B cell (primary cell): ENCODE measurements at regions not wholly inside any gene's neighbourhood (a gene's known extent, or its start where the extent isn't known, plus 50 kb on each side); places are given as distances from the start of the nearest gene placed in this dataset. TPM values are rescaled to one million over a fixed set of nuclear protein-coding genes. Genes with fewer than 3 reads are reported as not detected.

Experiments used
- ATAC-seq: fragments of 200-7000 bp; cut with Tn5 transposase; one replicate; pipeline ENCODE4 v1.10.0; 2021; ENCODE audit warnings: low read depth, mild to moderate bottlenecking, moderate number of reproducible peaks, moderate library complexity
- CTCF ChIA-PET: fragments of 350-600 bp; sonication (Branson Sonifier 250); formaldehyde crosslinking; loops from one replicate; lab custom pipeline; 2021; ENCODE audit warnings: antibody characterized with exemption, inconsistent platforms; lab: Charles Lee
- POLR2A ChIA-PET: fragments of 350-600 bp; sonication (Branson Sonifier 250); formaldehyde crosslinking; loops from one replicate; lab custom pipeline; 2021; ENCODE audit warnings: antibody characterized with exemption; lab: Charles Lee
- DNase-seq: peaks from one replicate; pipeline ENCODE4 v3.0.0; 2013
- H2AFZ ChIP-seq: 2 replicates; pipeline ENCODE4 v1.6.1; 2012; ENCODE audit warnings: mild to moderate bottlenecking, low read depth, low read length; ENCODE audit not compliant: insufficient read depth, poor library complexity, severe bottlenecking
- H3K27ac ChIP-seq, 2 donors: 1 replicate in 1 of 2; 2 replicates in 1 of 2; pipeline ENCODE4 v1.5.1; 2012 to 2013; ENCODE audit warnings: low read length in 2 of 2, mild to moderate bottlenecking in 2 of 2, moderate library complexity in 1 of 2
- H3K27me3 ChIP-seq, 4 experiments: fragments of 200-600 bp in 1 of 4; sonication (generic) in 1 of 4; replicated peaks in 1 of 4; 1 replicate in 2 of 4; 2 replicates in 2 of 4; pipeline versions ENCODE4 v1.6.1 to v1.7.0; 2013 to 2016; ENCODE audit warnings: low read length in 3 of 4, mild to moderate bottlenecking in 2 of 4, mixed read lengths in 1 of 4, moderate library complexity in 1 of 4; ENCODE audit not compliant: insufficient read depth in 4 of 4, control insufficient read depth in 3 of 4; ENCODE audit errors: control extremely low read depth in 1 of 4
- H3K36me3 ChIP-seq, 2 experiments: replicated peaks in 1 of 2; 1 replicate in 1 of 2; 2 replicates in 1 of 2; pipeline versions ENCODE4 v1.6.1 to v1.7.1; 2013; ENCODE audit warnings: low read length in 1 of 2; ENCODE audit not compliant: insufficient read depth in 2 of 2, control insufficient read depth in 1 of 2; ENCODE audit errors: control extremely low read depth in 1 of 2, extremely low read depth in 1 of 2
- H3K4me1 ChIP-seq, 2 donors: fragments of 200-600 bp in 1 of 2; sonication (generic) in 1 of 2; 1 replicate in 1 of 2; 2 replicates in 1 of 2; pipeline versions ENCODE4 v1.5.1 to v1.6.1; 2013 to 2017; ENCODE audit warnings: low read length in 2 of 2; ENCODE audit not compliant: control insufficient read depth in 2 of 2, insufficient read depth in 2 of 2
- H3K4me2 ChIP-seq: replicated peaks from 2 replicates; pipeline ENCODE3; 2012; ENCODE audit warnings: mild to moderate bottlenecking, low read depth, low read length; ENCODE audit not compliant: poor library complexity, severe bottlenecking
- H3K4me3 ChIP-seq, 5 experiments: fragments of 200-600 bp in 1 of 5; sonication (generic) in 1 of 5; 1 replicate in 3 of 5; 2 replicates in 2 of 5; pipeline versions ENCODE4 v1.5.1 to v1.7.0; 2011 to 2016; ENCODE audit warnings: low read length in 4 of 5, mild to moderate bottlenecking in 4 of 5, low read depth in 2 of 5, control low read depth in 1 of 5, moderate library complexity in 1 of 5; ENCODE audit not compliant: insufficient read depth in 1 of 5; ENCODE audit errors: control extremely low read depth in 1 of 5, extremely low read depth in 1 of 5
- H3K79me2 ChIP-seq: fragments of 200-600 bp; sonication (generic); one replicate; pipeline ENCODE4 v1.6.0; 2016; ENCODE audit warnings: low read length; ENCODE audit not compliant: control insufficient read depth, insufficient read depth
- H3K9ac ChIP-seq: fragments of 200-600 bp; sonication (generic); 2 replicates; pipeline ENCODE4 v1.6.1; 2017; ENCODE audit warnings: mild to moderate bottlenecking, low read length, moderate library complexity
- H3K9me3 ChIP-seq, 3 donors: one replicate each; pipeline versions ENCODE4 v1.6.1 to v1.7.1; 2013; ENCODE audit warnings: low read length in 2 of 3; ENCODE audit not compliant: control insufficient read depth in 2 of 3, insufficient read depth in 1 of 3; ENCODE audit errors: control extremely low read depth in 1 of 3
- H4K20me1 ChIP-seq: 2 replicates; pipeline ENCODE4 v1.6.0; 2012; ENCODE audit warnings: mild to moderate bottlenecking, low read length; ENCODE audit not compliant: insufficient read depth, control insufficient read depth, poor library complexity, severe bottlenecking
- H3K27ac Mint-ChIP-seq: one replicate; pipeline ENCODE4 v1.8.0; 2021; ENCODE audit warnings: mixed read lengths
- H3K27me3 Mint-ChIP-seq: one replicate; pipeline ENCODE4 v1.8.0; 2021; ENCODE audit warnings: mixed read lengths
- H3K4me1 Mint-ChIP-seq: one replicate; pipeline ENCODE4 v1.8.0; 2021; ENCODE audit warnings: mixed read lengths
- H3K4me3 Mint-ChIP-seq: one replicate; pipeline ENCODE4 v1.8.0; 2021; ENCODE audit warnings: mixed read lengths
- H3K9me3 Mint-ChIP-seq: one replicate; pipeline ENCODE4 v1.8.0; 2022; ENCODE audit warnings: mixed read lengths; ENCODE audit not compliant: insufficient read depth
- EZH2 ChIP-seq: IDR thresholded peaks from 2 replicates; pipeline ENCODE4 v1.6.1; 2012; ENCODE audit warnings: borderline replicate concordance, low read depth, mild to moderate bottlenecking, moderate library complexity, low read length; ENCODE audit not compliant: insufficient read depth, poor library complexity, severe bottlenecking
- WGBS: methylation state at CpG from one replicate; pipeline ENCODE4 v1.1.5; 2013; ENCODE audit warnings: missing lambda C conversion rate; ENCODE audit not compliant: insufficient coverage; 5-methylcytosine and 5-hydroxymethylcytosine counted together
- intact Hi-C: fragments of 100-400 bp; cut with micrococcal nuclease; formaldehyde crosslinking; loops from one replicate; pipeline ENCODE4 v1.10.0; 2022
- small RNA-seq: library from RNA; depleted of rRNA; stranded (forward); fragments of <200 nt; gene quantifications from one replicate; pipeline ENCODE3, GENCODE V24; 2012; ENCODE audit warnings: low replicate concordance, low read depth; ENCODE audit not compliant: insufficient read length
- TF ChIP-seq, protein P1 (sequence below): fragments of 200-600 bp; IDR thresholded peaks from one replicate; pipeline ENCODE4 v1.8.0; 2022; ENCODE audit warnings: antibody characterized with exemption, mild to moderate bottlenecking

GRCh38 chr15:87080547-87080946, 1000.9 kb downstream of the AGBL1 start:
- Histone ChIP-seq H3K27ac (no peak overlapping the region), H3K27me3 (no peaks in the 10 kb centered on the region), H3K9ac (no peak overlapping the region), H3K4me3 (no peak overlapping the region), H2AFZ (no peak overlapping the region), H3K79me2 (no peaks in the 10 kb centered on the region), H4K20me1 (no peaks in the 10 kb centered on the region), H3K4me1 (no peaks in the 10 kb centered on the region), H3K4me2 (no peak overlapping the region), H3K9me3 (no peaks in the 10 kb centered on the region), H3K36me3 (no peaks in the 10 kb centered on the region)
- ChIA-PET POLR2A (no interaction called here), CTCF (no interaction called here)
- ATAC-seq (no peak), DNase-seq (no peak)
- Mint-ChIP-seq H3K9me3 (peaks cover 8% of the 10 kb centered on the region), H3K4me1 (no peaks in the 10 kb centered on the region), H3K27ac (no peak overlapping the region), H3K27me3 (no peaks in the 10 kb centered on the region), H3K4me3 (no peak overlapping the region)
- no peak for TF ChIP-seq EZH2
- TF ChIP-seq, protein P1, sequence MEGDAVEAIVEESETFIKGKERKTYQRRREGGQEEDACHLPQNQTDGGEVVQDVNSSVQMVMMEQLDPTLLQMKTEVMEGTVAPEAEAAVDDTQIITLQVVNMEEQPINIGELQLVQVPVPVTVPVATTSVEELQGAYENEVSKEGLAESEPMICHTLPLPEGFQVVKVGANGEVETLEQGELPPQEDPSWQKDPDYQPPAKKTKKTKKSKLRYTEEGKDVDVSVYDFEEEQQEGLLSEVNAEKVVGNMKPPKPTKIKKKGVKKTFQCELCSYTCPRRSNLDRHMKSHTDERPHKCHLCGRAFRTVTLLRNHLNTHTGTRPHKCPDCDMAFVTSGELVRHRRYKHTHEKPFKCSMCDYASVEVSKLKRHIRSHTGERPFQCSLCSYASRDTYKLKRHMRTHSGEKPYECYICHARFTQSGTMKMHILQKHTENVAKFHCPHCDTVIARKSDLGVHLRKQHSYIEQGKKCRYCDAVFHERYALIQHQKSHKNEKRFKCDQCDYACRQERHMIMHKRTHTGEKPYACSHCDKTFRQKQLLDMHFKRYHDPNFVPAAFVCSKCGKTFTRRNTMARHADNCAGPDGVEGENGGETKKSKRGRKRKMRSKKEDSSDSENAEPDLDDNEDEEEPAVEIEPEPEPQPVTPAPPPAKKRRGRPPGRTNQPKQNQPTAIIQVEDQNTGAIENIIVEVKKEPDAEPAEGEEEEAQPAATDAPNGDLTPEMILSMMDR, result no peak
- 70% methylated on average over 4 of the region's 5 CpGs for WGBS
- intact Hi-C loops, result no loop called here

Small RNA genes in the stretch of these regions (small RNA-seq; reads per million reads assigned to genes)
- not detected for gene RNU6-185P
